Activated naive CD4-positive, alpha-beta T cell treated with anti-CD3 and anti-CD28 coated beads, Interleukin-2, amount 10 ng/mL, durations not matched to agents 7 days and 5 days (primary cell): ENCODE measurements at regions not wholly inside any gene's neighbourhood (a gene's known extent, or its start where the extent isn't known, plus 50 kb on each side); places are given as distances from the start of the nearest gene placed in this dataset.

Experiments used
- CTCF ChIA-PET: fragments of 350-600 bp; sonication (Branson Sonifier 250); formaldehyde crosslinking; loops from one replicate; lab custom pipeline; 2021; ENCODE audit warnings: antibody characterized with exemption; lab: Charles Lee
- DNase-seq: peaks from one replicate; pipeline ENCODE4 v3.0.0-alpha.2; 2020
- H3K27ac Mint-ChIP-seq: one replicate; pipeline ENCODE4 v1.8.0; 2021; ENCODE audit warnings: mild to moderate bottlenecking, moderate library complexity, mixed read lengths
- H3K27me3 Mint-ChIP-seq: one replicate; pipeline ENCODE4 v1.8.0; 2021; ENCODE audit warnings: mild to moderate bottlenecking, mixed read lengths
- H3K36me3 Mint-ChIP-seq: one replicate; pipeline ENCODE4 v1.8.0; 2021; ENCODE audit warnings: mixed read lengths
- H3K4me1 Mint-ChIP-seq: one replicate; pipeline ENCODE4 v1.8.0; 2021; ENCODE audit warnings: mixed read lengths
- H3K4me3 Mint-ChIP-seq: one replicate; pipeline ENCODE4 v1.8.0; 2021; ENCODE audit warnings: mild to moderate bottlenecking, moderate library complexity, mixed read lengths
- H3K9me3 Mint-ChIP-seq: one replicate; pipeline ENCODE4 v1.8.0; 2021; ENCODE audit warnings: mixed read lengths

- no peak for DNase-seq
- Mint-ChIP-seq H3K9me3 (peaks cover 4% of the 10 kb centered on the region), H3K4me3 (no peak overlapping the region), H3K4me1 (no peaks in the 10 kb centered on the region), H3K36me3 (no peaks in the 10 kb centered on the region), H3K27ac (no peak overlapping the region), H3K27me3 (peaks cover 23% of the 10 kb centered on the region)
- CTCF ChIA-PET: interaction anchor here (1.2 to 3.0 kb wide), 3 partner anchors 663 to 719 kb away, joined by 3 to 11 read pairs (median 3); no protein-coding TSS in a partner anchor
Measured at GRCh38 chr7:17646253-17646956, 293.9 kb downstream of the SNX13 start.

- no peak for DNase-seq
- H3K36me3 Mint-ChIP-seq: no peaks in the 10 kb centered on the region
- H3K27ac Mint-ChIP-seq: no peak overlapping the region
- CTCF ChIA-PET: interaction anchor here (1.1 kb wide), 1 partner anchor 669 kb away, joined by 3 read pairs; no protein-coding TSS in a partner anchor
- no peaks in the 10 kb centered on the region for H3K4me1 Mint-ChIP-seq
- no peaks in the 10 kb centered on the region for H3K9me3 Mint-ChIP-seq
- H3K4me3 Mint-ChIP-seq: no peak overlapping the region
- H3K27me3 Mint-ChIP-seq: peaks cover 14% of the 10 kb centered on the region
Measured at GRCh38 chr7:17651341-17651740, 289.0 kb downstream of the SNX13 start.

- H3K9me3 Mint-ChIP-seq: no peaks in the 10 kb centered on the region
Measured at GRCh38 chr7:17651863-17652385, 288.4 kb downstream of the SNX13 start.

GRCh38 chr7:17654940-17655339 lies 285.4 kb downstream of the SNX13 start:
- no peaks in the 10 kb centered on the region for H3K9me3 Mint-ChIP-seq
- DNase-seq: no peak
- H3K27ac Mint-ChIP-seq: no peak overlapping the region
- H3K27me3 Mint-ChIP-seq: peaks cover 4% of the 10 kb centered on the region
- CTCF ChIA-PET: no interaction called here
- no peaks in the 10 kb centered on the region for H3K36me3 Mint-ChIP-seq
- no peaks in the 10 kb centered on the region for H3K4me1 Mint-ChIP-seq
- no peak overlapping the region for H3K4me3 Mint-ChIP-seq

More at GRCh38 chr7:17651863-17652385, 288.4 kb downstream of the SNX13 start:
- Mint-ChIP-seq H3K4me1 (no peaks in the 10 kb centered on the region), H3K27me3 (peaks cover 12% of the 10 kb centered on the region), H3K36me3 (no peaks in the 10 kb centered on the region), H3K27ac (no peak overlapping the region), H3K4me3 (no peak overlapping the region)
- DNase-seq: no peak
- CTCF ChIA-PET: interaction anchor here (1.1 kb wide), 1 partner anchor 669 kb away, joined by 3 read pairs; no protein-coding TSS in a partner anchor

GRCh38 chr7:17659126-17659525 lies 281.2 kb downstream of the SNX13 start:
- Mint-ChIP-seq H3K4me1 (no peaks in the 10 kb centered on the region), H3K4me3 (no peak overlapping the region), H3K36me3 (no peaks in the 10 kb centered on the region), H3K27ac (no peak overlapping the region), H3K9me3 (no peaks in the 10 kb centered on the region), H3K27me3 (peaks cover 4% of the 10 kb centered on the region)
- DNase-seq: no peak
- CTCF ChIA-PET: no interaction called here

- CTCF ChIA-PET: interaction anchor here (0.7 kb wide), 1 partner anchor 11 kb away, joined by 3 read pairs; no protein-coding TSS in a partner anchor
- DNase-seq: no peak
- H3K27ac Mint-ChIP-seq: no peak overlapping the region
- no peak overlapping the region for H3K4me3 Mint-ChIP-seq
- H3K36me3 Mint-ChIP-seq: no peaks in the 10 kb centered on the region
- H3K4me1 Mint-ChIP-seq: no peaks in the 10 kb centered on the region
- H3K9me3 Mint-ChIP-seq: no peaks in the 10 kb centered on the region
- H3K27me3 Mint-ChIP-seq: peaks cover under 1% of the 10 kb centered on the region
Measured at GRCh38 chr7:17660116-17660515, 280.2 kb downstream of the SNX13 start.

- no peak overlapping the region for H3K27ac Mint-ChIP-seq
- no peaks in the 10 kb centered on the region for H3K4me1 Mint-ChIP-seq
- no peaks in the 10 kb centered on the region for H3K27me3 Mint-ChIP-seq
- no peak for DNase-seq
- no peaks in the 10 kb centered on the region for H3K9me3 Mint-ChIP-seq
- H3K36me3 Mint-ChIP-seq: no peaks in the 10 kb centered on the region
- no peak overlapping the region for H3K4me3 Mint-ChIP-seq
- CTCF ChIA-PET: interaction anchor here (1.2 kb wide), 1 partner anchor 108 kb away, joined by 3 read pairs; no protein-coding TSS in a partner anchor
Measured at GRCh38 chr7:17661982-17662585, 278.2 kb downstream of the SNX13 start.

- Mint-ChIP-seq H3K9me3 (no peaks in the 10 kb centered on the region), H3K4me3 (no peak overlapping the region), H3K4me1 (no peaks in the 10 kb centered on the region), H3K27ac (no peak overlapping the region), H3K36me3 (no peaks in the 10 kb centered on the region), H3K27me3 (no peaks in the 10 kb centered on the region)
- DNase-seq: no peak
- CTCF ChIA-PET: no interaction called here
Measured at GRCh38 chr7:17663061-17663675, 277.1 kb downstream of the SNX13 start.

- Mint-ChIP-seq H3K27ac (no peak overlapping the region), H3K4me3 (no peak overlapping the region), H3K27me3 (no peaks in the 10 kb centered on the region), H3K4me1 (no peaks in the 10 kb centered on the region), H3K36me3 (no peaks in the 10 kb centered on the region), H3K9me3 (no peaks in the 10 kb centered on the region)
- no peak for DNase-seq
- CTCF ChIA-PET: no interaction called here
Measured at GRCh38 chr7:17665029-17665428, 275.3 kb downstream of the SNX13 start.

- no peaks in the 10 kb centered on the region for H3K27me3 Mint-ChIP-seq
- CTCF ChIA-PET: no interaction called here
- H3K9me3 Mint-ChIP-seq: no peaks in the 10 kb centered on the region
- DNase-seq: no peak
- H3K4me3 Mint-ChIP-seq: no peak overlapping the region
- no peak overlapping the region for H3K27ac Mint-ChIP-seq
- no peaks in the 10 kb centered on the region for H3K36me3 Mint-ChIP-seq
- no peaks in the 10 kb centered on the region for H3K4me1 Mint-ChIP-seq
Measured at GRCh38 chr7:17668122-17668521, 272.2 kb downstream of the SNX13 start.

- DNase-seq: no peak
- Mint-ChIP-seq H3K36me3 (no peaks in the 10 kb centered on the region), H3K27me3 (no peaks in the 10 kb centered on the region), H3K4me1 (no peaks in the 10 kb centered on the region), H3K9me3 (no peaks in the 10 kb centered on the region), H3K27ac (no peak overlapping the region), H3K4me3 (no peak overlapping the region)
- CTCF ChIA-PET: interaction anchor here (1.0 to 3.0 kb wide), 3 partner anchors 11 to 688 kb away, joined by 4 to 12 read pairs (median 5); no protein-coding TSS in a partner anchor
Measured at GRCh38 chr7:17669204-17669603, 271.1 kb downstream of the SNX13 start.

- CTCF ChIA-PET: interaction anchor here (0.7 to 3.0 kb wide), 2 partner anchors 8 to 31 kb away, joined by 3 to 12 read pairs; no protein-coding TSS in a partner anchor
- no peak overlapping the region for H3K27ac Mint-ChIP-seq
- no peaks in the 10 kb centered on the region for H3K27me3 Mint-ChIP-seq
- no peak overlapping the region for H3K4me3 Mint-ChIP-seq
- no peaks in the 10 kb centered on the region for H3K36me3 Mint-ChIP-seq
- no peak for DNase-seq
- H3K4me1 Mint-ChIP-seq: no peaks in the 10 kb centered on the region
- H3K9me3 Mint-ChIP-seq: no peaks in the 10 kb centered on the region
Measured at GRCh38 chr7:17671956-17672355, 268.3 kb downstream of the SNX13 start.

GRCh38 chr7:17672783-17673182 lies 267.5 kb downstream of the SNX13 start:
- no peak for DNase-seq
- H3K27me3 Mint-ChIP-seq: peaks cover 2% of the 10 kb centered on the region
- H3K4me1 Mint-ChIP-seq: no peaks in the 10 kb centered on the region
- no peaks in the 10 kb centered on the region for H3K9me3 Mint-ChIP-seq
- no peaks in the 10 kb centered on the region for H3K36me3 Mint-ChIP-seq
- no peak overlapping the region for H3K4me3 Mint-ChIP-seq
- CTCF ChIA-PET: no interaction called here
- no peak overlapping the region for H3K27ac Mint-ChIP-seq
